Suprapubic skin (tissue), 3 donors: ENCODE measurements at regions not wholly inside any gene's neighbourhood (a gene's known extent, or its start where the extent isn't known, plus 50 kb on each side); places are given as distances from the start of the nearest gene placed in this dataset.

Experiments used
- CTCF ChIP-seq, 2 donors: fragments of 200-600 bp in 1 of 2; fragments of 450-650 bp in 1 of 2; sonication (generic) in 1 of 2; IDR thresholded peaks; one replicate each; pipeline ENCODE4 v1.5.1; 2016 to 2019; ENCODE audit warnings: antibody characterized with exemption in 2 of 2, mild to moderate bottlenecking in 1 of 2, moderate library complexity in 1 of 2
- POLR2A ChIP-seq, 2 donors: fragments of 450-650 bp; IDR thresholded peaks; one replicate each; pipeline ENCODE4 v1.6.1; 2017; ENCODE audit warnings: antibody characterized with exemption in 2 of 2, mild to moderate bottlenecking in 2 of 2, moderate library complexity in 2 of 2

GRCh38 chr6:7669742-7670141 is 56.2 kb upstream of the BMP6 start:
- no peak for TF ChIP-seq CTCF (IDR thresholded peaks at IDR 0.05)
- TF ChIP-seq POLR2A (IDR thresholded peaks at IDR 0.05) = no peak
